Upper lobe of right lung (tissue), 1 donor: ENCODE measurements at regions not wholly inside any gene's neighbourhood (a gene's known extent, or its start where the extent isn't known, plus 50 kb on each side); places are given as distances from the start of the nearest gene placed in this dataset.

Experiments
- ATAC-seq: fragments of 200-7000 bp; cut with Tn5 transposase; one replicate; pipeline ENCODE4 v1.9.1; 2020; ENCODE audit warnings: mild to moderate bottlenecking, moderate library complexity
- DNase-seq: peaks from one replicate; pipeline ENCODE4 v3.0.0-alpha.2; 2020
- H3K27ac ChIP-seq: fragments of 200-600 bp; one replicate; pipeline ENCODE4 v1.8.0; 2022
- H3K27me3 ChIP-seq: fragments of 200-600 bp; one replicate; pipeline ENCODE4 v1.8.0; 2022; ENCODE audit warnings: mild to moderate bottlenecking
- H3K36me3 ChIP-seq: fragments of 200-600 bp; one replicate; pipeline ENCODE4 v1.8.0; 2022
- H3K4me1 ChIP-seq: fragments of 200-600 bp; one replicate; pipeline ENCODE4 v1.8.0; 2022
- H3K4me3 ChIP-seq: fragments of 200-600 bp; one replicate; pipeline ENCODE4 v1.8.0; 2022; ENCODE audit warnings: mild to moderate bottlenecking
- H3K9me3 ChIP-seq: fragments of 200-600 bp; one replicate; pipeline ENCODE4 v1.8.0; 2022
- intact Hi-C: fragments of 100-400 bp; cut with DNase I; formaldehyde crosslinking; loops from one replicate; pipeline ENCODE4 v1.11.0; 2022
- TF ChIP-seq, protein P1 (sequence below): fragments of 200-600 bp; IDR thresholded peaks from one replicate; pipeline ENCODE4 v1.8.0; 2022; ENCODE audit warnings: antibody characterized with exemption
- donor health status: DM: no; HTN: yes; CAD: no; lungs with severe emphysema.

GRCh38 chr2:16070648-16070971 lies 130.3 kb downstream of the MYCN start:
- Histone ChIP-seq H3K4me3 (no peak overlapping the region), H3K27ac (no peak overlapping the region), H3K4me1 (no peaks in the 10 kb centered on the region), H3K9me3 (no peaks in the 10 kb centered on the region), H3K27me3 (no peaks in the 10 kb centered on the region), H3K36me3 (no peaks in the 10 kb centered on the region)
- no peak for DNase-seq
- TF ChIP-seq, protein P1, sequence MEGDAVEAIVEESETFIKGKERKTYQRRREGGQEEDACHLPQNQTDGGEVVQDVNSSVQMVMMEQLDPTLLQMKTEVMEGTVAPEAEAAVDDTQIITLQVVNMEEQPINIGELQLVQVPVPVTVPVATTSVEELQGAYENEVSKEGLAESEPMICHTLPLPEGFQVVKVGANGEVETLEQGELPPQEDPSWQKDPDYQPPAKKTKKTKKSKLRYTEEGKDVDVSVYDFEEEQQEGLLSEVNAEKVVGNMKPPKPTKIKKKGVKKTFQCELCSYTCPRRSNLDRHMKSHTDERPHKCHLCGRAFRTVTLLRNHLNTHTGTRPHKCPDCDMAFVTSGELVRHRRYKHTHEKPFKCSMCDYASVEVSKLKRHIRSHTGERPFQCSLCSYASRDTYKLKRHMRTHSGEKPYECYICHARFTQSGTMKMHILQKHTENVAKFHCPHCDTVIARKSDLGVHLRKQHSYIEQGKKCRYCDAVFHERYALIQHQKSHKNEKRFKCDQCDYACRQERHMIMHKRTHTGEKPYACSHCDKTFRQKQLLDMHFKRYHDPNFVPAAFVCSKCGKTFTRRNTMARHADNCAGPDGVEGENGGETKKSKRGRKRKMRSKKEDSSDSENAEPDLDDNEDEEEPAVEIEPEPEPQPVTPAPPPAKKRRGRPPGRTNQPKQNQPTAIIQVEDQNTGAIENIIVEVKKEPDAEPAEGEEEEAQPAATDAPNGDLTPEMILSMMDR = no peak
- ATAC-seq = peak; percentile 13
- intact Hi-C loops = no loop called here

GRCh38 chr2:16069933-16070647 lies 129.7 kb downstream of the MYCN start:
- H3K4me1 ChIP-seq = no peaks in the 10 kb centered on the region
- H3K36me3 ChIP-seq = no peaks in the 10 kb centered on the region
- no peak overlapping the region for H3K27ac ChIP-seq
- ATAC-seq = no peak
- TF ChIP-seq, protein P1 = no peak
- intact Hi-C loops = no loop called here
- no peaks in the 10 kb centered on the region for H3K9me3 ChIP-seq
- no peak for DNase-seq
- H3K27me3 ChIP-seq = no peaks in the 10 kb centered on the region
- no peak overlapping the region for H3K4me3 ChIP-seq

- no peak overlapping the region for H3K4me3 ChIP-seq
- ATAC-seq = no peak
- H3K27me3 ChIP-seq = no peaks in the 10 kb centered on the region
- H3K36me3 ChIP-seq = no peaks in the 10 kb centered on the region
- no peak overlapping the region for H3K27ac ChIP-seq
- no peaks in the 10 kb centered on the region for H3K4me1 ChIP-seq
- no peak for DNase-seq
- TF ChIP-seq, protein P1 = no peak
- intact Hi-C loops = no loop called here
- no peaks in the 10 kb centered on the region for H3K9me3 ChIP-seq
Measured at GRCh38 chr2:16069663-16069932, 129.2 kb downstream of the MYCN start.

- Histone ChIP-seq H3K4me1 (no peaks in the 10 kb centered on the region), H3K27ac (no peak overlapping the region), H3K27me3 (no peaks in the 10 kb centered on the region), H3K9me3 (peaks cover 3% of the 10 kb centered on the region), H3K4me3 (no peak overlapping the region), H3K36me3 (no peaks in the 10 kb centered on the region)
- ATAC-seq (no peak), DNase-seq (no peak)
- TF ChIP-seq, protein P1 = no peak
- intact Hi-C loops = no loop called here
Measured at GRCh38 chr2:16068552-16068940, 128.2 kb downstream of the MYCN start.

- no peak overlapping the region for H3K27ac ChIP-seq
- TF ChIP-seq, protein P1 = no peak
- DNase-seq = no peak
- H3K4me3 ChIP-seq = no peak overlapping the region
- ATAC-seq = no peak
- H3K4me1 ChIP-seq = no peaks in the 10 kb centered on the region
- intact Hi-C loops = no loop called here
- H3K27me3 ChIP-seq = no peaks in the 10 kb centered on the region
- H3K36me3 ChIP-seq = no peaks in the 10 kb centered on the region
- H3K9me3 ChIP-seq = peaks cover 6% of the 10 kb centered on the region
Measured at GRCh38 chr2:16067866-16068551, 127.7 kb downstream of the MYCN start.
